Activated B cell treated with CpG ODN at 0.5 μM for 24 hours (primary cell): ENCODE measurements at regions not wholly inside any gene's neighbourhood (a gene's known extent, or its start where the extent isn't known, plus 50 kb on each side); places are given as distances from the start of the nearest gene placed in this dataset.

Experiments
- ATAC-seq: fragments of 200-7000 bp; cut with Tn5 transposase; one replicate; pipeline ENCODE4 v1.10.0; 2021; ENCODE audit warnings: low read depth, mild to moderate bottlenecking, moderate library complexity
- CTCF ChIA-PET: fragments of 350-600 bp; sonication (Branson Sonifier 250); formaldehyde crosslinking; loops from one replicate; lab custom pipeline; 2021; ENCODE audit warnings: antibody characterized with exemption; lab: Charles Lee
- POLR2A ChIA-PET: fragments of 350-600 bp; sonication (Branson Sonifier 250); formaldehyde crosslinking; loops from one replicate; lab custom pipeline; 2021; ENCODE audit warnings: antibody characterized with exemption; lab: Charles Lee
- DNase-seq: peaks from one replicate; pipeline ENCODE4 v3.0.0; 2022
- H3K27ac Mint-ChIP-seq: one replicate; pipeline ENCODE4 v1.8.0; 2020; ENCODE audit warnings: mixed read lengths
- H3K27me3 Mint-ChIP-seq: one replicate; pipeline ENCODE4 v1.8.0; 2021; ENCODE audit warnings: mixed read lengths
- H3K36me3 Mint-ChIP-seq: one replicate; pipeline ENCODE4 v1.8.0; 2021; ENCODE audit warnings: low read depth, mixed read lengths
- H3K4me1 Mint-ChIP-seq: one replicate; pipeline ENCODE4 v1.8.0; 2021; ENCODE audit warnings: mixed read lengths
- H3K4me3 Mint-ChIP-seq: one replicate; pipeline ENCODE4 v1.8.0; 2020; ENCODE audit warnings: mild to moderate bottlenecking, mixed read lengths
- H3K9me3 Mint-ChIP-seq: one replicate; pipeline ENCODE4 v1.8.0; 2020; ENCODE audit warnings: mixed read lengths
- intact Hi-C: fragments of 100-400 bp; cut with micrococcal nuclease; formaldehyde crosslinking; loops from one replicate; pipeline ENCODE4 v1.15.1; 2024
- TF ChIP-seq, protein P1 (sequence below): fragments of 200-600 bp; IDR thresholded peaks from one replicate; pipeline ENCODE4 v1.8.0; 2022; ENCODE audit warnings: antibody characterized with exemption, mild to moderate bottlenecking

DNA sequence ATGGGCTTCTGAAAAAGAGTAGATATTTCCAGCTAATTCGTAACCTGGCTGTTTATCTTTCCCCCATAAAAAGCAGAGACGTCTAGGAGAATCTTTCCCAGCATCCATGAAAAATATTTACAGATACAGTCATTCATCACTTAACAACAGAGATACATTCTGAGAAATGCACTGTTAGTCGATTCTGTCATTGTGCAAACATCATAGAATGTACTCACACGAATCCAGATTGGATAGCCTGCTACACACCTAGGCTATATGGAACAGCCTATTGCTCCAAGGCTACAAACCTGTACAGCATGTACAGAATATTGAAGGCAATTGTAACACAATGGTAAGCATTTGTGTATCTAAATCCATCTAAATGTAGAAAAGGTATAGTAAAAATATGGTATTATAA, 530.2 kb upstream of the NBEA start:
- Mint-ChIP-seq H3K9me3 (peaks cover 3% of the 10 kb centered on the region), H3K27ac (no peak overlapping the region), H3K4me3 (no peak overlapping the region), H3K36me3 (no peaks in the 10 kb centered on the region), H3K4me1 (no peaks in the 10 kb centered on the region), H3K27me3 (no peaks in the 10 kb centered on the region)
- no peak for ATAC-seq
- ChIA-PET CTCF (no interaction called here), POLR2A (no interaction called here)
- no peak for DNase-seq
- TF ChIP-seq, protein P1, sequence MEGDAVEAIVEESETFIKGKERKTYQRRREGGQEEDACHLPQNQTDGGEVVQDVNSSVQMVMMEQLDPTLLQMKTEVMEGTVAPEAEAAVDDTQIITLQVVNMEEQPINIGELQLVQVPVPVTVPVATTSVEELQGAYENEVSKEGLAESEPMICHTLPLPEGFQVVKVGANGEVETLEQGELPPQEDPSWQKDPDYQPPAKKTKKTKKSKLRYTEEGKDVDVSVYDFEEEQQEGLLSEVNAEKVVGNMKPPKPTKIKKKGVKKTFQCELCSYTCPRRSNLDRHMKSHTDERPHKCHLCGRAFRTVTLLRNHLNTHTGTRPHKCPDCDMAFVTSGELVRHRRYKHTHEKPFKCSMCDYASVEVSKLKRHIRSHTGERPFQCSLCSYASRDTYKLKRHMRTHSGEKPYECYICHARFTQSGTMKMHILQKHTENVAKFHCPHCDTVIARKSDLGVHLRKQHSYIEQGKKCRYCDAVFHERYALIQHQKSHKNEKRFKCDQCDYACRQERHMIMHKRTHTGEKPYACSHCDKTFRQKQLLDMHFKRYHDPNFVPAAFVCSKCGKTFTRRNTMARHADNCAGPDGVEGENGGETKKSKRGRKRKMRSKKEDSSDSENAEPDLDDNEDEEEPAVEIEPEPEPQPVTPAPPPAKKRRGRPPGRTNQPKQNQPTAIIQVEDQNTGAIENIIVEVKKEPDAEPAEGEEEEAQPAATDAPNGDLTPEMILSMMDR, result no peak
- intact Hi-C loops, result no loop called here

DNA sequence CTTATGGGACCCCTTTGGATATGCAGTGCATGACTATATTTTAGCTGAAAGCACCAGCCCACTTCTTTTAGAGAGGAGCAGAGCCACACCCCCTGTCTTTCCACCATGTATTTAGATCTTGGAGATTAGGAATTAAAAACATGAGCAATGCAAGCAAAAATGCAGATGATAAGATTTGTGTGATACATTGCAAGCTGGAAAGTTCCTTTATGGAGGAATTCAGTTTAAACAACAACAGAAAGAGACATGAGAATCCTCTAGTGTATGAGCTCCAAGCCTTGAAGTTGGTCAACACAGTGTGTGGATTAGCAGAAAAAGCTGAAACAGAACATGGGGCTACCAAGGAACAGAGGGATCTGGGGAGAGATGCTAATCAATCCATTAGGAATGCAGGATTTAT, 529.8 kb upstream of the NBEA start:
- ChIA-PET POLR2A (no interaction called here), CTCF (no interaction called here)
- Mint-ChIP-seq H3K9me3 (peaks cover 3% of the 10 kb centered on the region), H3K27me3 (no peaks in the 10 kb centered on the region), H3K36me3 (no peaks in the 10 kb centered on the region), H3K27ac (no peak overlapping the region), H3K4me1 (no peaks in the 10 kb centered on the region), H3K4me3 (no peak overlapping the region)
- intact Hi-C loops, result no loop called here
- no peak for ATAC-seq
- DNase-seq, result no peak
- TF ChIP-seq, protein P1, result no peak

DNA sequence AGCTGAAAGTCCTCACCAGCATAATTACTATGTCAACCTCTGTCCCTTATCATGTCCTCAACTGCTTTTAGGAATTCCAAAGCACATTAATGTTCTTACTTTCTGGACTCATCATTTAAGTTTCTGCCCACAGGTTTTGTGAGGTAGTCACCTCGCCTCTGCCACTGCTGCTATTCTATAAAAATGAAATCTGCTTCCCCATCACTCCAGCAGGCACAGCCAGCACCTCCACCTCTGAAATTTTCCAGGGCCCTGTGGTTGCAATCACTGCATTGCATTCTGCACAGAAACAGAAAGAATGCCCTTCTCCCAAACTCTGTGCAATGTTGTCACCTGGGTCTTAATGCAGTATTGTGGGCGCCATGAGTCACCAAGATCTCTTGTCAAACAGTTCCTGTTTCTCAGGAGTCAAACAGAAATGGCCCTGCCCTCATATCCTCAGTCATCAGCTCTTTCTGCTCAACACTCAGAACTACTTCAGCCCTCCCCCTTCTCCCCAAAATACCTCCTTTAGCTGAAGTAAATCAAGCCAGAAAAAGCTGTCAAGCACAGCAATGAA, 529.2 kb upstream of the NBEA start:
- H3K27me3 Mint-ChIP-seq, result no peaks in the 10 kb centered on the region
- ChIA-PET POLR2A (no interaction called here), CTCF (no interaction called here)
- H3K9me3 Mint-ChIP-seq, result peaks cover 3% of the 10 kb centered on the region
- no peaks in the 10 kb centered on the region for H3K4me1 Mint-ChIP-seq
- DNase-seq, result no peak
- H3K36me3 Mint-ChIP-seq, result no peaks in the 10 kb centered on the region
- H3K27ac Mint-ChIP-seq, result no peak overlapping the region
- no peak for ATAC-seq
- intact Hi-C loops, result no loop called here
- TF ChIP-seq, protein P1, result no peak
- H3K4me3 Mint-ChIP-seq, result no peak overlapping the region

DNA sequence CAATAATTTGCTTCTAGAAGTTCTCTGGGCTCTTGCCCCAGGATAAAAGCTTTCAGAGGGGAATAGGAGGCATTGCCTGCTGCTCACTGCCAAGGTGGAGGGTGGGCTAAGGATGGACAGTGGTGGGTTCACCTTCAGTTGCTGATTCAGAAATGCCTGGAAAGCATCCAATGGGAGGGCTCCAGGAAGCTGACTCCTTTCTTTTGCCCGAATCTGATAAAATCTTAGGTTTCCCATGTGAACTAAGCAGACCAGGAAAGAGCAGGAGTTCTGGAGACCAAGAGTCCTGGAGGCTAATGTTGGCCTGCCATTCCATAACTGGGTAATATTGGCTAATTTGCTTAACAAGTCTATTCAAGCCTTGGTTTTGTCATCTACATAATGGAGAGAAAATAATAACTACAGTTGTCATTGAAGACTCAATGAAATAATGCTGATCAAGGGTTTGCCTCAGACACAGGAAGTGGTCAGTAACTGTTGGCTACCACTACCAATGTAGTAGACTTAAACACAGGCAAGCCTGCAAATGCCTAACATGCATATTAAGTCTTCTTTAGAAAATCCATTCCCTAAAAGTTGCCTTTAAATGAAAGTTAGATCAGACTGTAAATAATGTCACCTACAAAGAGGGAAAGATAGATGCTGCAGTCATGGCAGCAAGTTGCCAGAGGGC, 528.4 kb upstream of the NBEA start:
- CTCF ChIA-PET, result no interaction called here
- POLR2A ChIA-PET, result no interaction called here

DNA sequence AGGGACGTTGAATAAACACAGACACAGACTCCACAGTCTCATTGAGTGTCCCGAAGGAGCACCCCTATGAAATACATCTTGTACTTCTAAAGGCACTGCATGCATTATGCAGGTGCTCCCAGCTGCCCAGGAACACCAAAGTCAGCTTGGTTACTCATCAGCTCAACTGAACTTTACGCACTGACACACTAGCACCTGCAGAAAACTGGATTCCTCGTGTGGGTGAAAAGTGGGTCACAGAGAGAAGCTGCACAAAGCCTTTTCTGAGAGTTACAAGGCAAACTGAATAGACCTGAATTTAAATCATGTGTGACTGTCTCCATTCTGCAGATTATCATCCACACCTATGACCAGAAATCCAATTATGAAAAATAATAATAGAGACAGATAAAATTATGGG, 527.5 kb upstream of the NBEA start:
- ChIA-PET POLR2A (no interaction called here), CTCF (no interaction called here)
- Mint-ChIP-seq H3K36me3 (no peaks in the 10 kb centered on the region), H3K27me3 (no peaks in the 10 kb centered on the region), H3K27ac (no peak overlapping the region), H3K4me3 (no peak overlapping the region), H3K9me3 (peaks cover 3% of the 10 kb centered on the region), H3K4me1 (no peaks in the 10 kb centered on the region)
- TF ChIP-seq, protein P1, result no peak
- ATAC-seq, result no peak
- no peak for DNase-seq
- intact Hi-C loops, result no loop called here

More for the DNA sequence above, 528.4 kb upstream of the NBEA start:
- ATAC-seq (no peak), DNase-seq (no peak)
- H3K36me3 Mint-ChIP-seq, result no peaks in the 10 kb centered on the region
- no peak overlapping the region for H3K4me3 Mint-ChIP-seq
- no peaks in the 10 kb centered on the region for H3K27me3 Mint-ChIP-seq
- H3K9me3 Mint-ChIP-seq, result peaks cover 3% of the 10 kb centered on the region
- H3K27ac Mint-ChIP-seq, result no peak overlapping the region
- TF ChIP-seq, protein P1, result no peak
- no peaks in the 10 kb centered on the region for H3K4me1 Mint-ChIP-seq
- intact Hi-C loops, result no loop called here
